DMS53 treated with DMSO at 0.1 percent for 48 hours (cell line): ENCODE measurements at regions not wholly inside any gene's neighbourhood (a gene's known extent, or its start where the extent isn't known, plus 50 kb on each side); places are given as distances from the start of the nearest gene placed in this dataset.
"Not testable (repeated sequence)": the region's sequence is repeated elsewhere in the genome, so short reads cannot be mapped to it uniquely, and the experiment has no call there.

Experiments used
- DNase-seq: peaks from one replicate; lab custom pipeline; 2025; ENCODE audit not compliant: unreplicated experiment; lab: John Stamatoyannopoulos, UW

DNA sequence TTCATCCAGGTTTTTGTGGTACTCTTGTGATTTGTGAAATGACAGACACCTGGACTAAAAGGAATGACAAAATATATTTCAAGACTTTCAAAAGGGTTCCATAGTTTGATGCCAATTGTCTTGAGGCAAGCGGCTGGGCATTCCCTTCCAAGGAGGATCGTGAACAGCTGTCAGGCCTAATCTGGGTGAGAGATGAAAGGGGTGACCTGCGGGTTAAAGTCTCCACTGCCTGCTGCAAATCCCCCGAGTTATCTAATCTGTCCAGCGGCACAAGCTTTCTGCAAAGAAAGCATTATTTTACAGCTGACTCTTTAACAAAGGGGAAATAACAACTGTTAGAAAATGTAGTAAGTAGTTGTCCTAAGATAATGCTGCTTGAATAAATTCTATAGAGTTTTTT lies 128.7 kb upstream of the MB21D2 start:
- DNase-seq = no peak

DNA sequence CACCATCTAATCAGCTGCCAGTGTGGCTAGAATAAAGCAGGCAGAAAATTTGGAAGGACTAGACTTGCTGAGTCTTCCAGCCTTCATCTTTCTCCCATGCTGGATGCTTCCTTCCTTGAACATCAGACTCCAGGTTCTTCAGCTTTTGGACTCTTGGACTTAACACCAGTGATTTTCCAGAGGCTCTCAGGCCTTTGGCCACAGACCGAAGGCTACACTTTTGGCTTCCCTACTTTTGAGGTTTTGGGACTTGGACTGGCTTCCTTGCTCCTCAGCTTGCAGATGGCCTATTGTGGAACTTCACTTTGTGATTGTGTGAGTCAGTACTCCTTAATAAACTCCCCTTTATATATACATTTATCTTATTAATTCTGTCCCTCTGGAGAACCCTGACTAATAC lies 129.8 kb upstream of the MB21D2 start:
- not testable (repeated sequence) for DNase-seq

DNA sequence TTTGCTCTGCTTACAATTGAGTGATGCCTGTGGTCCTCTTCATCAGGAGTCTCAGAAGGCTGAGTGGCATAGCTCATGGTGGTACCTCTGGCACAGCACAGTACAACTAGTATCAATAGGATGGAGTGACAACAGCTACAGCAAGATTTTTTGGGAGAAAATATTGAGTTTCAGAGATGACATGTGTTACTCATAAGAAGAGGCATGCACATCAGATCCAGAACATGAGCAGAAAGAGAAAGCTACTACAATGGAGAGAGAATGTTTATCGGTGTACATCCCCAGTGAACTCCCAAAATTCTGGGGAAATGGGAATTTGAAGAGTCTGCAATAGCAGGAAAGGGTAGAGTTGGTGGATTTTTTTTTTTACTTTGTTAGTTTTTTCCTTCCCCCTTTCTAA lies 130.5 kb upstream of the MB21D2 start:
- no peak for DNase-seq

DNA sequence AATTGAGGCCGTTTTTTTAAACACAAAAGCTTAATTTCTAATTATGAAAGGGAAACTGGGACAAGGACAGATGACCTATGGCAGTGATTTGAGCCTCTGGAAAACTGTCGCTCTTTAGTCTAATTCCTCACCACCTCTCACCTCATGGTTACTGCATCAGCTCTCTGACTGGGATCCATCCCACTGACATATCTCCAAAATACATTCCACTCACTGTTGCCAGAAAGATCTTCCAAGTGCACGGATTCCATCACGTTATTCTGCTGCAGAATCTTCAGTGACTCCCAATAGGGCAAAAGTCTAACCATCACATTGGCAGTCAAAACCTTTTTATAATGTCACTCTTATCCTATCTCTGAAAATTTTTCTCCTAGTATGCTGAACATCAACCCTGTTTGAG lies 132.3 kb upstream of the MB21D2 start:
- DNase-seq = no peak

DNA sequence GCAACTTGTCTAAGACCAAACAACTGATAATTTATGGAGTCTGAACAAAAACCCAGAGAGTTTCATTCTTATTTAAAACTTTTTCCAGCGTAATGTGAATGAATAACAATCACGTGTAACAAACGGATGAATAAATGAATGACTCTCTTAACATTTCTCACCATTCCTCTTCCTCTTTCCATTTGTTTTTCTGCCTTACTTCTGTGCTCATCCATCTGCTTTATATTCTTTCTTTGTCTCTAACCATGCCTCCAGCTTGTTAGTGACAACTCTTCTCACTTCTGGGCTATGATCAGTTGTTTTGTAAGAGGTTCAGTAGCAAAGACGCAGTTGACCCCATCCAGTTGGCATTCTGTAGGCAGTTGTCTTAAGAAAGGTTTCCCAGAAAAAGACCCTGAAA lies 133.7 kb upstream of the MB21D2 start:
- DNase-seq = no peak

DNA sequence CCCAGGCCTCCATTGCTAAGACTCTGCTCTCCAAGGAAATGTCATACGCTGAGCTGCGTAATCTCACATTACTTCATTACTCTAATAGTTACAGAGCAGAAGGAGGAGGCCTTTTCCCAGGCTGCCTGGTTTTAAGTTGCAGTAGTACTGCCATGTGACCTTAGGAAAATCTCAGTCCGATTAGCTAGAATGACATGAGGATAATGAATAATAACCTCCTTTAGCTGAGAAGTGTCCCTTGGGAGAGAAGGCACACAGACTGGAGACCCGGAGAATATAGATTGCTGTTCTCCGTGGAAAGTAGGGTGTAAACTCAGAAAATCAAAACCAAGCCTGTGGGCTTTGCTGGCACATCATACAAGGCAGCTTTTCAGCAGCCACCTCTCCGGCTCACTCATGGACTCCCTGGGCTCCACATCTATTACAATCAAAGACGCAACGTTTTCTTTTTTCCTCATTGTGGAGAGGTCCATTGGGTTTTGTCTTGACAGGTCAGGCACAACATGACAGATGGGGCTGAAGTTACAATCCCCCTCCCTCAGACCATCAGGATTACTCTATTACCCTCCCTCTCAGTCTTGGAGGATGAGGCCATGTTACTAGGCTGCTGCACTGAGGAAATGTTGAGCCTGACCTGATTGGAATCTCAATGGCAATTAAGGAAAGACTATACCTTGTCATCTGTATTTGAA lies 134.8 kb upstream of the MB21D2 start:
- no peak for DNase-seq

DNA sequence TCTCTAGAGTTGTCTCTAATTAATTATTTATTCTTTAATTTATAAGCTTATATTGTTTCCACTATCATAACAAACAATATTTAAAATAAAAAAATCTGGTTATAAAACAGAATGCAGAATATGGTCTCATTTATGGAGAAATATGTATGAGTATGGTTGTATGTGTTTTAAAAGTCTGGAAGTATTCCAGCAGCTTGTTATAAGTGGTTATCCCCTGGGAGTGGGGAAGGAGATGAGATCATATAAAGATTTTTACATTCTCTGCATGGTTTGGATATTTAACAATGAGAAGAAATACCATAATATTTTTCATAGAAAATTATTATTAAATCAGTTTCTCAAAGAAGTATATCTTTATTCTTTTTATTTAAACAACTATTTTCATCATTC lies 135.4 kb upstream of the MB21D2 start:
- no peak for DNase-seq

DNA sequence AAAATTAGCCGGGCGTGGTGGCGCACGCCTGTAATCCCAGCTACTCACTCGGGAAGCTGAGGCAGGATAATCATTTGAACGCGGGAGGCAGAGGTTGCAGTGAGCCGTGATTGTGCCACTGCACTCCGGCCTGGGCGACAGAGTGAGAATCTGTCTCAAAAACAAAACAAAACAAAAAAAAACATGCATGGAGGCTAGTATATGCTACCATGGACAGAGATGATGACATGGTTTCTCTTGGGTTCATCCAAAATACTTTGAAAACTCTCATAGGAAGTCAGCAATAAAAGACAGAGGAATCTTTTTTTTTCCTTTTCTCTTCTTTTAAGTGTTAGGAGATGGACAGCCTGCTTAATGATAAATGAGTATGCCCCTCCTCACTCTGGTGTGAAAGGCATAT lies 137.7 kb upstream of the MB21D2 start:
- no peak for DNase-seq

DNA sequence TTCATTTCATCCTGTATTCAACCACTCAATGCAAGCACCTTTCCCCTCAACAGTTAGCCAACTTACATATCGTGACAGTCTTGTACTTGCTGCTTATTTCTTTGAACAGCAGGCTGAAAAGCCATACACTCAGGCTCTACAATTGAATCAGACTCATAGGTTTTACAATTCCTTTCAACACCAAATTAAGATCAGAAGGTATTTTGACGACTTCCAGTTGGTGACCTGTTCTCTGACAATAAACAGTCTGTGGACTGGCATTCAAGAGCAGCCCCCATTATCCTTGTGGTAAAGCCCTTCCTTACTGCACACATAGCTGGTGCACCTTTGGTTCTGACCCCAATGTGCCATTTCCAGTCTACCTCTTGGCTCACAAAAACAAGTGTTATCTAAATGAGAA lies 140.0 kb upstream of the MB21D2 start:
- no peak for DNase-seq

DNA sequence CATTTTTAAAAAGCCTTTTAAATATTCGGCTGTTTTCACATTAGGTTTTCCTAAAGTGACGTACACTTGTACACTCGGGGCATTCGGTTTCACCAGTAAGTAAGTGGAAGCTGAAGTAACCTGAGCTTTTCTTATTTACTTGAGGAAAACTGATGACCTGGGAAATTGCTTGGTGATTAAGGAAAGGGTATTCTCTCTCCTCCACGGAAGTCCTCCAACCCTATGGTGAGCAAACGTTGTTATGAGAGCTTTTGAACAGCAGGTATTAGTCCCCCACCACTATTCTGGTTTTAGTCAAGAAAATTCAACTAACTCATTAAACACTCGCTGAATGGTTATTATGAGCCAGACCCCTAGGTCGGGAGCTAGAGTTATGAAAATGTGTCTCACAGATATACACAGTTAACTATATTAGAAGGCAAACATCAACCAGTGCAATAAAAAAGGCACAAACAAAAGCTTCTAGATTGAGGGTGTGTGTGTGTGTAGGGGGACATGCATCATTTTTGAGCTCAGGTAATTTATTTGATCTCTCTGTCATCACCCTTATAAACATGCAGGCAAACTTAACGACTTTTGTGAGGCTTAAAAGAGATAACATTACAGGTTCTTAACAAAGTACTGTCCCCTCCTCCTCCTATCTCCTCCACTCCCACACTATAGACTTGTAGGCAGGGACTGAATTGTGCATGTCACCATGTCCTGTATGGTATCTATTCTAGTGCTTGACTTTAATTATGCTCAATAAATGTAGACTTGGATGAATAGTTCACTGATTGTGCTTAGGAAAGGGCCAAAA lies 143.3 kb upstream of the MB21D2 start:
- no peak for DNase-seq

DNA sequence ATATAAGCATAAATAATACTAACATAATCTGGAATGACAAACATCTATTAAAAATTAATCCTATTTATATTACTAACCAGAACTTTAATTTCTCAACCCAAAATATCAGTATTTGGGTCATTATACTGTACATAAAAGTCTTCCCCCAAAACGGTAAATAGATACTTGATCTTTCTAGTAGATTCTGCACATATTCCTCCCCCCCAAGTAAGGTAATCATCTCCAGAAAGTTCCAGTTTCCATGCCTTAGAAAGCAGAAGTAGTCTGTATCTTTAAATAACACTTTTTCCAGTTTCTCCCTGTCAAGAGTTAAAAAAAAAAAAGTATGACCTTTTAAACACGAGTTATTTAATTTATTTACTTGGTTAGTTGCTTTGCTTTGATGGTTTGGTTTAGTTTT lies 150.7 kb upstream of the MB21D2 start:
- DNase-seq = no peak

DNA sequence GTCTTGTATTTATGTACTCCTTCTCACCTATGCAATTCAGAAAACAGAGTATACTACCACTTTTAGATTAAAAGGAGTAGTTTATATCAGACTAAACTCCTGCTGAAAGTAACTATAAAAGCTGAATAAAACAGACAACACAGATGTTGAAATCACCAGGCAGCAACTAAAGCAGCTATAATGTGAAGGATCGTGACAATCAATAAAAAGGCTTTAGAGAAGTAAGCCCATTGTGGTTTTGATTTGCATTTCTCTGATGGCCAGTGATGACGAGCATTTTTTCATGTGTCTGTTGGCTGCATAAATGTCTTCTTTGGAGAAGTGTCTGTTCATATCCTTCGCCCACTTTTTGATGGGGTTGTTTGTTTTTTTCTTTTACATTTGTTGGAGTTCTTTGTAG lies 152.1 kb upstream of the MB21D2 start:
- not testable (repeated sequence) for DNase-seq

DNA sequence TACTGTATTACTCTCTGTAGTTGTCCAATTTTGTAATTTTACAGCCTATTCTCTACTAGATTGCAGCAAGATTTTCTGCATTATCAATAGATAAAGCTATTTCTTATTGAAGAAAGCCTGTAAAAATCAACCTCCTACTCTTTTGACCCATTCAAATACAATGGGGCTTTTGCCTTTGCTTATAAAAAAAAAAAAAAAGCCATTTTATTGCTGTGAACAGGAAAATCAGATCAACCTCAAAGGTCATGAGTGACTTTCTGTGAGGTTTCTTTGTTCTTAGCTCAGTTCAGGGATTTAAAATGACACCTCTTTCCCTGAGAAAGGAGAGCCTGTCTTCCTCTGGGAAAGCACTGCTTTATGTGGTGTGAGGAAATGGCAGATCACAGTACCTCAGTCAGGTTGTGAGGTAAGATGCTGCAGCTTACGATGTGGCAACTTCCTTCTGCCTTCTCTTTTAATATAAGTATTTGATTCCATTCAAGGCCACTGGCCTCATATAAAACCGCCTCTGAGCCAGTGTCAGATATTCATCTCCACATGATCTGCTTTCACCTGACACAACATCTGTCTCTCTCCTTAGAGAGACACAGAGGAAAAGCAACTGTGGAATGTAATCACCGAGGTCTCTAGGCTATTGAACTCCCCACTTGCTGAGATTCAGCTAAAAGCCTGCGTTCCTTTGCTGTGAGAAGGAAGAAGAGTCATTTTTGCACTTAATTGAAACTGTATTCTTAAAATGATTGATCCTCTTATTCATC lies 161.5 kb upstream of the MB21D2 start:
- no peak for DNase-seq

DNA sequence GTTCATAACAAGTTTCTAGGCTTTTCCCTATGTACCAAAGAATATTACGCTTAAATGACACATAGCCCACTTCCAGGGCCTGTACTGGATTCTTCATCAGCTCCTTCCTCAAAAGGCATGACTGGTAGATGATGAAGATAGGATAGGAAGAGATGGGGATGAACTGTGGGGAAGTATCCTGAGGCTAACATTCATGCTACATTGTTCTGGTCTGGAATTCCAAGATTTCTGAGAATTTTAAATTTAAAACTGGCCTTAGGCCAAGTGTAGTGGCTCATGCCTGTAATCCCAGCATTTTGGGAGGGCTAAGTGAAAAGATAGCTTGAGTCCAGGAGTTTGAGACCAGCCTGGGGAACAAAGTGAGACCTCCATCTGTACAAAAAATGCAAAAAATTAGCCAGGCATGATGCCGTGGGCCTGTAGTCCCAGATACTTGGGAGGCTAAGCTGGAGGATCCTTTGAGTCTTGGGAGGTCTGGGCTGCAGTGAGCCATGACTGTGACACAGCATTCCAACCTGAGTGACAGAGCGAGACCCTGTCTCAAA lies 160.1 kb upstream of the PLAAT1 start:
- no peak for DNase-seq

DNA sequence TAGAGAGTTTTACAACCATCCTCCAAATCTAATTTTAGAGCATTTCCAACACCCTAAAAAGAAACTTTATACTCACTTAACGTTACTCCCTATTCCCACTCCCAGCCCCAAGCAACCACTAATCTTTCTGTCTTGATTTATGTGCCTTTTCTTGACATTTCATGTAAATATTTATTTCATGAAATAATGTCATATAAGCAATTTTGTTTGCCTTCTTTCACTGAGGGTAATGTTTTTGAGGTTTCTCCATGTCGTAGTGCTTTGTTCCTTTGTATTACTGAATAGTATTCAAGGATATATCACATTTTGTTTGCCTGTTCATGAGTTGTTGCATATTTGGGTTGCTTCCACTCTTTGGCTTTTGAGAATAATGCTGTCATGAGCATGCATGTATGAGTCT lies 155.4 kb upstream of the PLAAT1 start:
- DNase-seq = no peak

DNA sequence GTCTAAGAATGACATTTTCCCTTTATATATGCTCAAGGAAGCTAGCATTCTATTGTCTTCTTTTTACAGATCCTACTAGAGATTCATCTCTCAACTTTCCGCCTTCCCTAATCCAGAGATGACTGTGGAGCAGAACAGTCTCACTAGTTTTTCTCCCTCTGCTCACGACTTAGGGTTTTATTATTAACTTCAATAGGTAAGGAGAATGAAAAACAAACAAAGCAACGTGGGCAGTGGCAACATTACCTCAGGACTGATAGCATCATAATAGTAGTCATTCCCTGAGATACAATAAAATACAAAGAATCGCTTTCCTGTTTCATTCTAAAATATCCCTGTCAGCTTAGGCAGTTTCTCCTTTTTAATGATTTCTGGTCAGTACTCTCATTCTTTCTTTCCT lies 154.3 kb upstream of the PLAAT1 start:
- DNase-seq = no peak

DNA sequence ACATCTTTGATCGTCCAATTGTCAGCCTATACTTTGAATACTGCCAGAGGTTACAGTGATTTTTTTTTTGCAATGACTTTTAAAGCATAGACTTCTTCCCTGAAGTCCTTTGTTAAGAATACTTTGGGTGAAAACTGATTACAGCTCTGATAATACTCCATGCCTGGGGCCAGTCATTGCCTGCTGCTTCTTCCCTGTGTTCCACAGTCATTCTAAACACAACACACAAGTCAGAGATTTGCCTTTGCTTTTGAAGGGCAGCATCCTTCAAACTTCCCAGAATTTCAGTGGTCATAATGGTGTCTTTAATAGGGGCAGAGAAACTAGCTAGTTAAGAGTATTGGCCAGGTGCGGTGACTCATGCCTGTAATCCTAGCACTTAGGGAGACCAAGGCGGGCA lies 153.7 kb upstream of the PLAAT1 start:
- no peak for DNase-seq

DNA sequence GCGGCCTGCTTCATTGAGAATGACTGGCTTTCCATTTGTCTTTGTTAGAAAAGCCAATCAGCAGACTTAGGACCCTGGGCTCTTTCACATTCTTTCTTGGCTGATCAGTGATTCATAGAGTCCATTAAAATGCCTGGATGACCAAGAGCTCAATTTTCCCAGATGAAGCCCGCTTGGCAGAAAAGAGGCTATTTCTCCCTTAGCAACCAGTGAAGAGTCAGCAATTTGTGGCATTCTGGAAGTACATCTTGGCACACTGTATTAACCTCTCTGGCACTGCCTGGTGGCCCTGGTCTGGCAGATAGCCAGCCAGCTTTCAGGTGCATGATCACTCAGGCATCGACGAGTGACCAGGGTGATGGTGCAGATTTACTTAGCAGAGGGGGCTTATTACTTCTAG lies 145.7 kb upstream of the PLAAT1 start:
- DNase-seq = no peak

DNA sequence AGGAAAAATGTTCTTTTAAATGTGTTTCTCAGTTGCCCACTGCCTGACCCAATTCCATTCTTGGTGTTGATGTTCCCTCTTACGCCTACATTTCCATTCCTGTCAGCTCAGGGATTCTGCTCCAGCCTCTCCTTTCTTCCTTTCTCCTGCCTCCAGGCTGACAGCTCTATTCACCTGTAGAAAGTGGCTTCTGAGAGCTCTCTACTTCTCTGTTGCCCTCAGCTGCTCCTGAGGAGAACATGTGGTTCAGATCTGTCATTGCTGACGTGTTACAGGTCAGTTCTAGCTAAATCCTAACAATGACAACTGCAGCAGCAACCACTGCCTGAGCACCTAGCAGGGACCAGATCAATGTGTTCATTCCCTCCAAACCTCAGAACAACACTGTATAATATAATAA lies 144.9 kb upstream of the PLAAT1 start:
- no peak for DNase-seq

DNA sequence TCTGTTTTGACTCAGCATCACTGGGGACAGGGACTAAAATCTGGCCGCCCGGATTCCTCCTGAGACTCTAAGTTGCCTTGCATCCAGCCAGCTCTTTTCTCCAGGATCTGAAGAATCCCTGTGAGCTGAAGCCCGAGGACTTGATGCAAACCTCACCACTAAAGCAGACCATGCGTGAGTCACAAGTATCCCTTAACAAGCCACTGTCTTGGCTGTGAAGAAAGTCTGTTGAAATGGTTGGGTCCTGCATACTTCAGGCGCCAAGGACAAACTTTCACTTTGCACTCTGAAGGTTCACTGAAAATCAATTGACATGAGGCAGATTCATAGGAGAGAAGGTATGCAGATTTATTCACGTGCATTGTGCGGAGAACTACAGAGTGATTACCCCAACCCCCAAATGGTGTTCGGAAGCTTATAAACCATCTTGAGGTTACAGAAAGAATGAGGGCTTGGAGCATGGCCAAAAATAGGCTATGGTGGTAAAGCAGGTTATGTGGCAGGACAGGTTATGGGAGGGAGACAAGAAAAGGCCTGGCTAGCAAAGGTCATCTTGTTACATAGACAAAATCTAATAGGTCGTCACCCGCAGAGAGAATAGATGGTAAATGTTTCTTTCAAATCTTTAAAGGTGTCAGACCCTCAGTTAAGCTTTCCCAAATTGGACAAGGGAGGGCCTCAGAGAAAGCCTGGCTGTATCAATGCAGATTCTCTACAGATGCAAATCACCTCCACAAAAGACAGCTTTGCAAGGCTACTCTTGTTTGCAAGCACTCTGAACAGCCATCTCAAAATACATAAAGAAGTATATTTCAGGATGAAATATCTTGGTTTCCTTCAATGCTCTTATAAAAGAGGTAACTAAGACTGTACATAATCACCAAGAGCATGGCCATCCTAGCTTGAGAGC lies 126.3 kb upstream of the PLAAT1 start:
- DNase-seq = no peak

DNA sequence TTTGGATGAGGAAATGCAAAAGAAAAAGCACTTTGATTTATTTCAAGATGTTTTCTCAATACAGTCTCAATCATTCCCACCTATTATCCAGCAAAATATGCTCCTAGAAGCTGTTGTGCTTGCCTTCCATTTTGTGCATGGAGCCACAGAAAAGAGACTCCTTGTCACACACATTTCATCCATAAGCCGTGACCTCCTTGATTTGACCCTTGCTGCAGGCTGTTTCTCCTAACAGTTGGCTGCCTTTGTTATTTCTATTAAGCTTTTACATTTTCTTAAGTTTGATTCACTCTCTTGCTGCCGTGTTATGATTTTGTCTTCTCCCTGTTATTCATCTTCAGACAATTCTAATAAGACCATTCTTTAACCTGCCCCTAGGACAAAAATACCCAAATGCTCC lies 124.2 kb upstream of the PLAAT1 start:
- DNase-seq = no peak
